Adrenal gland (tissue), 9 donors: ENCODE measurements at regions not wholly inside any gene's neighbourhood (a gene's known extent, or its start where the extent isn't known, plus 50 kb on each side); places are given as distances from the start of the nearest gene placed in this dataset.

Experiments used
- DNase-seq, 7 donors: peaks; one replicate each; pipeline ENCODE4 v3.0.0-alpha.2; 2019 to 2020
- H3K27ac ChIP-seq, 5 donors: fragments of 200-600 bp; sonication (generic) in 4 of 5; 1 replicate in 3 of 5; 2 replicates in 2 of 5; pipeline versions ENCODE4 v1.5.1 to v1.8.0; 2016 to 2020; ENCODE audit warnings: mild to moderate bottlenecking in 1 of 5
- H3K27me3 ChIP-seq: fragments of 200-600 bp; 2 replicates; pipeline ENCODE4 v1.8.0; 2021
- H3K36me3 ChIP-seq, 2 donors: fragments of 200-600 bp; replicated peaks in 1 of 2; 1 replicate in 1 of 2; 2 replicates in 1 of 2; pipeline versions ENCODE4 v1.5.1 to v1.8.0; 2018 to 2022
- H3K4me1 ChIP-seq, 2 donors: fragments of 200-600 bp; replicated peaks in 1 of 2; 1 replicate in 1 of 2; 2 replicates in 1 of 2; pipeline versions ENCODE4 v1.5.1 to v1.8.0; 2018 to 2021
- H3K4me3 ChIP-seq, 4 donors: fragments of 200-600 bp; sonication (generic) in 3 of 4; one replicate each; pipeline ENCODE4 v1.5.1; 2016 to 2018
- H3K9me3 ChIP-seq, 3 donors: fragments of 200-600 bp; sonication (generic) in 1 of 3; replicated peaks in 1 of 3; 1 replicate in 2 of 3; 2 replicates in 1 of 3; pipeline versions ENCODE4 v1.5.1 to v1.8.0; 2016 to 2021
- CTCF ChIP-seq, 6 experiments: fragments of 450-650 bp in 4 of 6; fragments of 200-600 bp in 2 of 6; sonication (generic) in 1 of 6; IDR thresholded peaks; 1 replicate in 5 of 6; 2 replicates in 1 of 6; pipeline versions ENCODE4 v1.5.1 to v1.8.0; 2016 to 2021; ENCODE audit warnings: antibody characterized with exemption in 6 of 6, mild to moderate bottlenecking in 2 of 6, moderate library complexity in 1 of 6
- POLR2A ChIP-seq, 2 donors: fragments of 450-650 bp; IDR thresholded peaks; one replicate each; pipeline ENCODE4 v1.6.1; 2017; ENCODE audit warnings: antibody characterized with exemption in 2 of 2, mild to moderate bottlenecking in 2 of 2, moderate library complexity in 1 of 2
- WGBS, 4 donors: extraction: QIAGEN DNeasy Blood & Tissue Kit in 2 of 4; methylation state at CpG; one replicate each; pipeline versions ENCODE4 v1.1.5 to v1.1.7; 2013 to 2017; 5-methylcytosine and 5-hydroxymethylcytosine counted together
- intact Hi-C, 2 donors: fragments of 100-400 bp; cut with DNase I; formaldehyde crosslinking; loops; one replicate each; pipeline versions ENCODE4 v1.14.1 to v1.15.0; 2022 to 2023
- donor health status: healthy with polysubstance abuse.
- donor health status: Bipolar disorder and iron deficiency.
- donor health status: DM: yes; HTN: yes; CAD: no.
- donor health status: DM: no; HTN: no; CAD: no.
- donor health status: DM: no; HTN: no; CAD: no.

GRCh38 chr2:122267947-122268346 is 512.5 kb downstream of the TSN start:
- TF ChIP-seq POLR2A (IDR thresholded peaks at IDR 0.05) (no peak), CTCF (IDR thresholded peaks at IDR 0.05) (no peak)

DNA sequence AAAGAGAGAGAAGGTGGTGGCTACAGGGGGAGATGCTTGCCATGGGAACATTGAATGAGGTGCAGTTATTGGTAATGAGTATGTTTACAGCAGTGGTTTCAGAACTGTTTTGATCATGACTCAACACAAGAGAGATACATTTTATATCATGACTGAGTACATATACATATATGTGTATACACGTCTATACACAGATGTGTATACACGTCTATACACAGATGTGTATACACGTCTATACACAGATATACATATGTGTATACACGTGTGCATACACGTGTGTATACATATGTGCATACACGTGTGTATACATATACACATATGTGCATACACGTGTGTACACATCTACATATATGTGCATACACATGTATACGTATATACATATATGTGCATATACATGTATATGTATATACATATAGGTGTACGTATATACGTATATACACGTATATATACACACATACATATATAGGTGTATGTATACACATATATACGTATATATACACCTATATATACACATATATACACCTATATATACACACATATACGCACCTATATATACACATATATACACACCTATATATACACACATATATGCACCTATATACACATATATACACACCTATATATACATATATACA is 518.5 kb downstream of the TSN start:
- Histone ChIP-seq H3K4me1 (no peaks in the 10 kb centered on the region), H3K4me3 (no peak overlapping the region), H3K27me3 (no peaks in the 10 kb centered on the region), H3K9me3 (no peaks in the 10 kb centered on the region), H3K27ac (no peak overlapping the region), H3K36me3 (no peaks in the 10 kb centered on the region)
- TF ChIP-seq CTCF (IDR thresholded peaks at IDR 0.05): no peak
- intact Hi-C loops: no loop called here
- DNase-seq: no peak
- 83 to 88% (median 86%) methylated on average over 11 to 13 of the region's 13 CpGs for WGBS, 4 donors

More at GRCh38 chr2:122267947-122268346, 512.5 kb downstream of the TSN start:
- Histone ChIP-seq H3K27me3 (no peaks in the 10 kb centered on the region), H3K4me1 (no peaks in the 10 kb centered on the region), H3K4me3 (no peak overlapping the region), H3K27ac (no peak overlapping the region), H3K9me3 (no peaks in the 10 kb centered on the region), H3K36me3 (no peaks in the 10 kb centered on the region)
- intact Hi-C loops: no loop called here
- DNase-seq: no peak
- 83 to 87% (median 86%) methylated on average over 5 of the region's 5 CpGs for WGBS, 4 donors

DNA sequence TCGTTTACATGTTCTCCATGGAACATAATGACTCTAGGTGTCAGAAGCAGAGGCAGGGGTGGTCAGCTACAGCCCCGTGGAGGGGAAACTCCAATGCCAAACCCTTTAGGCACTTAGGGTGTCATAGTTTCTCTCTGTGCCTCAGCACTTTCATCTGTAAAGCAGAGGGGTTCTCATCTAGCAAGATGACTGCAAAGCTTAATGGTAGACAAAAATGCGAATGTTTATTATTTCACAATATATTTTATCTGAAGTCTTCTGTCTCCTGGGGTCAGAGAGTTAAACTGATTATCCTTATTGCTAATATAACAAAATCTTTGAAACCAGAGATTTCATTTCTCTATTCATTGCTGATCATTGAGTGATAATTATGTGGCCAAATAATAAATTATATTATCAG is 522.5 kb downstream of the TSN start:
- no peak for DNase-seq
- intact Hi-C loops: no loop called here
- Histone ChIP-seq H3K27ac (no peak overlapping the region), H3K4me3 (no peak overlapping the region), H3K36me3 (no peaks in the 10 kb centered on the region), H3K4me1 (no peaks in the 10 kb centered on the region), H3K27me3 (no peaks in the 10 kb centered on the region), H3K9me3 (no peaks in the 10 kb centered on the region)
- 37 to 57% (median 49%) methylated on average over 3 of the region's 3 CpGs for WGBS, 4 donors
- TF ChIP-seq POLR2A (IDR thresholded peaks at IDR 0.05): no peak
- TF ChIP-seq CTCF (IDR thresholded peaks at IDR 0.05): no peak

DNA sequence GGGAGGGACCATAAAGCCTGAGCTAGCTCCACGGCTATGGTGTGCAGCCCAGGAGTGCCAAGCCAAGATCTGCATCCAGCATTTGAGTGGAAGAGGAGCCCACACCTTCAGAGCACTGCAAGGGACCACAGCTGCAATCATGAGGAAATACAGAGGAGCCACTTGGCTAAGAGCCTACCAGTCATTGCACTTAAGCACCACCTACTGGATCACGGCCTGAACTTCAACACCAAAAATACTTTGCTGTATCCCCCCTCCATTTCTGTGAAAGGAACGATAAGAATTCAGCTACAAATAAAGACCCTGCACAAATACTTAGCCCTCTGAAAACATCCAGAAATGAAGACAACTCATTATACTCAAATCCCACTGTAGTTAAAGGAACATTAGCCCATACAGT is 545.3 kb downstream of the TSN start:
- H3K9me3 ChIP-seq: no peaks in the 10 kb centered on the region
- no peak overlapping the region for H3K4me3 ChIP-seq
- no peak for DNase-seq
- no peak overlapping the region for H3K27ac ChIP-seq
- TF ChIP-seq CTCF (IDR thresholded peaks at IDR 0.05) (no peak), POLR2A (IDR thresholded peaks at IDR 0.05) (no peak)
- intact Hi-C loops: no loop called here
- no peaks in the 10 kb centered on the region for H3K27me3 ChIP-seq
- WGBS, 4 donors: 81 to 89% (median 86%) methylated on average over 2 to 3 of the region's 3 CpGs
- H3K36me3 ChIP-seq: no peaks in the 10 kb centered on the region
- no peaks in the 10 kb centered on the region for H3K4me1 ChIP-seq
